Inflammatory macrophage (primary cell): ENCODE measurements at regions not wholly inside any gene's neighbourhood (a gene's known extent, or its start where the extent isn't known, plus 50 kb on each side); places are given as distances from the start of the nearest gene placed in this dataset.
"Not testable (repeated sequence)": the region's sequence is repeated elsewhere in the genome, so short reads cannot be mapped to it uniquely, and the experiment has no call there.

Experiments used
- DNase-seq, 2 donors: peaks; one replicate each; pipeline ENCODE4 v3.0.0-alpha.2; 2020 to 2022

DNA sequence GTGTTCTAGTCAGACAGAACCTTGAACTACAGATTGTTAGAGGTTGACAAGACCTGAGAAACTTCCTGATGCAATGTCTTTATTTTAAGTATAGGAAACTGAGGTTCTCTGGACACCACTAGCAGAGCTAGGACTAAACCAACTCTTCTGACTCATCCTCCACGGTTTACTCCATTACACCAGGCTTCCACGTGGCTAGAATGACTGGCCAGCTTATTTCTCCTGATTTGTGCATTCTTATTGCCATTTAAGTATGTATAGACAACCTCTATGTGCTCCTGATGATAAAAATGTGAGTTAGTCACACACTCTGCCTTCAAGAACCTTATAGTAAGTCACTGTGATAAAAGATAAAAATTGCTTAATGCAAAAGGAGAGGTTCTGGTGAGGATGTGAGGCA, 182.7 kb downstream of the MEX3B start:
- DNase-seq = no peak

DNA sequence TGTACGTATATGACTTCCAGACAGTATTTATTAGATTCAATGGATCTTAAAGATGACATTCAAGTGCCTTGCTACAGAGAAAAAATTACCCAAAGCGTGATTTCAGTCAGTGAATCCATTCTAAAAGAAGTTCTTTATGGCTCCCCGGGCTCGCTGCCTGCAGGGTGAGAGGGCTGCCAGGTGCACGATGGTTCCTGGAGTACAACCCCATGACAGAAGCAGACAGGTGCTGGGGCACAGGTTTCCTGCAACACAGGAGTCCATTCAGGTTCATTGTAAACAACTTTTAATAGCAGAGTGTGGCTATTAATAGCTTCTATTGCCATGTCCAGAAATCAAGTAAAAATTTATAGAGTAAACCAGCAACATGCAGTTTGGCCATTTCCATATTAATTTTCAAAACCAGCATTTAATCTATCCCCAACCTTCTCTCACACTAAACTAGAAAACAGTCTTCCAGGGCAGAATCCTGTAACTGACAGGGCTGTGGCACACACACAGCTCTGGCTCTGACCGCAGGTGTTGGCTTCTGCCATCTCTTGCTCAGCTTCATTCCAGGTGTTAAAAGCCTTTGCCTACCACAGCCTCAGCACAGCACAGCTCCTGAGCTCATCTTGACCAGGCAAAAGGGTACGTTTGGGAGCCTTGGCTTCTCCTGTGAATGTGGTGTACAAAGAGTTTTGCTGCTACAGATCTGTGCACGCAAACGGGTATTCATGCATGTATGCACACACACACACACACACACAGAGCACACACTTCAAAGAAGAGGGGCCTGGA, 185.9 kb downstream of the MEX3B start:
- DNase-seq = no peak

- DNase-seq = no peak
Measured at GRCh38 chr15:81858586-81858985, 187.2 kb downstream of the MEX3B start.

DNA sequence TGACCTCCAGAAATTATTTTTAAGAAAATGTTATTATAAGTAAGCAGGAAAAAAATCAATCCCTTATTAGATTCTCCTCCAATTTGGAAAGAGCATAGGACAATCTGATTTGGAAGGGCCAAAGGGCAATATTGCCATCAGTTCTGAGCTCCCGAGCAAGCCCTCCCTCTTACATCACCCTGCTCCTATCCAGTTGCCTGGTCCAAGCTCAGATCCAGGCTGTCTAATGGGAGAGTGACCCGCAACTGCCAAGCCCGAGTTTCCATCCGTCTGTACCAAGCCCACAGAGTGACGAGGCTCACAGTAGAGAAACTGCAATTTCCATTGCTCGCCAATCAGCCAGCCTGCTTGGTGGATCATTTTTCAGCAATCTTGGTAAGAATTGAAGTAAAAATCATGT, 187.7 kb downstream of the MEX3B start:
- no peak for DNase-seq

- DNase-seq = no peak
Measured at GRCh38 chr15:81856634-81857026, 189.2 kb downstream of the MEX3B start.

DNA sequence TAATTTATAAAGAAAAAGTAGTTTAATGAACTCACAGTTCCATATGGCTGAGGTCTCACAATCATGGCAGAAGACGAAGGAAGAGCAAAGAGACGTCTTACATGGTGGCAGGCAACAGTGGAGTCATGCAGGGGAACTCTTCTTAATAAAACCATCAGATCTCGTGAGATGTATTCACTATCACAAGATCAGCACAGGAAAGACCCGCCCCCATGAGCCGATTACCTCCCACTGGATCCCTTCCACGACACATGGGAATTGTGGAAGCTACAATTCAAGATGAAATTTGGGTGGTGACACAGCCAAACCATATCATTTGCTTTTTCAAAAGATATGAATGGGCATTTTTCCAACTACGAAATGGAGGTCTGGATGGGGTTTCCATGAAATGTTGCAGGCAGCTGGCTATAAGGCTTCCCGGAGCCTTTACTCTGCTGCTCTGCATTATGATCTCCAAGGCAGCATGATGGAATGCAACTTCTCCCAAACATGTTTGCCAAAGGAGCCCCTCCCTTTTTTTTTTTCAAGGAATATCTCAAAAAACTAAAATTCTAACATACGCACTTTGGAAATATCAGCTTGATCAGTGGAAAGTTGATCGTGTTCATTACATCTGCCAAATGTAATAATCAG, 189.7 kb downstream of the MEX3B start:
- no peak for DNase-seq

DNA sequence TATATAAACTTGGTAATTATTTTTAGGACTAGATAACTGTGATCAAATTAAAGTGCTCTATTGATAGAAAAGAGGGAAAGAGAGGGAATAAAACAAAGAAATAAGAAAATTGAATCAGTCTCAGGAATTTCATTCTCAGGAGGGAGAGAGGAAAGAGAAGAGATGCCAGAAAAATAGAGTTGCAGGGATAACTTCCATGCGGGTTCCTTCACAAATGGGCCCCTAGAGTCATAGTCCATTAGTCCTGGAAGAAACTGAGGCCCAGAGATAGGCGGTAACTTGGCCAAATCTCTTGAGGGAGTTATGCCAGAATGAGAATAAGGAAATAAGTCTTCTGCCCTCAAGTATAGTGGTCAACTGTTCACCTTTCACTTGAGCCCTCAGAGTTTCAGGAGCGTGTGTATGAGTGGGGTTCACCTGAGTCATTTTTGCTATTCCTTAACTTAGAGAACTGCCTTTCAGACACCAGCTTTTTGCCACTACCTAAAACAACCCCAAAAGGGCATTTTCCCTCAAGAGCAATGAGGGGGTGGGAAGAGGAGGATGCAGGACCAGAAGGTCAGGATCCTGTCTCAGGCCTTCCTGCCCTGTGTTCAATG, 192.6 kb downstream of the MEX3B start:
- no peak for DNase-seq

DNA sequence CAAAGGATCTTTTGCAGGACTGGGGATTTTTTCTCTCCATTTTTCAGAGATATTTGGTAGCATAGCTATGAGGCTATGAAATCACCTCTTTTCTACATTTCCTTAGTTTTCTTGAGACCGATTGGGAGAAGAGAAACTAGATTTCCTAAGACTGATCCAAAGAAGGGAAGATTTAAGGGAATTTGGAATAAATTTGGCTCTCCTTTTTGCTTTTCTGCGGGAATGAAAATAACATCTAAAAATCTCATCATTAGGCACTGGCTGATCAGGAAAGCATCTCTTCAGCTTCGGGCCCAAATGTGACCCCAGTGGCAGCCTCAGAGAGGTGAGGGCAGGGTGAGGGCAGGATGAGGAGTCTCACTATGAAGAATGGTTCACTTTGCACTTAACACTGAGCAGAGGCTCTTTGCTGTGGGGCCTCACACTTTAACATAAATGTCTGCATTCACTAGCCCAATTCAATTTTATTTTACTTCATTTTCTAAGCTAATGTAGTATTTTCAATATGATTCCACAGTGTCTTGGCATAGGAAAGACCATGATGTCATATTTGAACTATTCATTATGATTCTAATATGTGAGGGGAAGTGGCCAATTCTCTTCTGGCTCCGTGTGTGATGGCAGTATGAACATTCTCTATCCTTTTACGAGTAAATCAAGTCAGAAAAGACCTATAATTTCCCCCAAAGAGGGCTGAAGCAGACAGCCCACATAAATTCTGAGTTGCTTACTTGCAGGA, 193.2 kb downstream of the MEX3B start:
- no peak for DNase-seq

- DNase-seq = no peak
Measured at GRCh38 chr15:81851757-81852156, 194.1 kb downstream of the MEX3B start.

DNA sequence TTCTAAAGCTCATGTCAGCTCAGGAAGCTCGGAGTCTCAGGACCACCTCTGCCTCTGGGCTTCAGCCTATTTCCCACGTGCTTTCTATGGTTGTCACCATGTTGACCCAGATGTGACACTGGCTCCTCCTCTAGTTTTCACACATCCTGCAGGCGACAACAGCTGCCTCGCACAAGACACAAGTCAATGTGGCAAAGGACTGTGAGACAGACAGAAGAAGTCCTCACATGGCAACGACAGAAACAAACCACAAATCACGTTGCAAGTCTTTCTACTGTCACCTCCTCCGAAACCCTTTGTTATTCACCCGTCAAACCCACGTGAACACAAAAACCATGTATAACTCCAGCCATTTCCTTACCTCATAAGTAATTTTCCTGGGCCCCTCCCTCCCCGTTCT, 194.5 kb downstream of the MEX3B start:
- no peak for DNase-seq

DNA sequence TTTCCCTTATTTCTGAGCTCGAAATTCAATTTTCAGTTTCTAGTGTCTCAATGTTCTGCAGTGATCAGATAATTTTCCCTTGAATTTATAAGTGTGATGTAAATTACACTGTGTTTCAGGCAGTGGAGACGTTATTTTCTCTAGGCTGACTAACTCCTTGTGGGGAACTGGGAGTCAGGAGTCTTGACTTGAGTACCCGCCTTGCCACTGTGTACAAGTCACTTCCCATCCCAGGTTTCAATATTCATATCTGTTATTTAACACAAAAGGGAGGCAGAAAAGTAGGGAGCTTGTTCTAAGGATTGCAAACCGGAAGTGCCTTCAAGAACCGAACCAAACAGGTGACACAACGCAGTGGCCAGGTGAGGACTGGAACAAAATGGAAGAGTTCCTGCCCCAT, 196.5 kb downstream of the MEX3B start:
- no peak for DNase-seq

GRCh38 chr15:81848701-81849100, 197.1 kb downstream of the MEX3B start:
- DNase-seq = no peak

DNA sequence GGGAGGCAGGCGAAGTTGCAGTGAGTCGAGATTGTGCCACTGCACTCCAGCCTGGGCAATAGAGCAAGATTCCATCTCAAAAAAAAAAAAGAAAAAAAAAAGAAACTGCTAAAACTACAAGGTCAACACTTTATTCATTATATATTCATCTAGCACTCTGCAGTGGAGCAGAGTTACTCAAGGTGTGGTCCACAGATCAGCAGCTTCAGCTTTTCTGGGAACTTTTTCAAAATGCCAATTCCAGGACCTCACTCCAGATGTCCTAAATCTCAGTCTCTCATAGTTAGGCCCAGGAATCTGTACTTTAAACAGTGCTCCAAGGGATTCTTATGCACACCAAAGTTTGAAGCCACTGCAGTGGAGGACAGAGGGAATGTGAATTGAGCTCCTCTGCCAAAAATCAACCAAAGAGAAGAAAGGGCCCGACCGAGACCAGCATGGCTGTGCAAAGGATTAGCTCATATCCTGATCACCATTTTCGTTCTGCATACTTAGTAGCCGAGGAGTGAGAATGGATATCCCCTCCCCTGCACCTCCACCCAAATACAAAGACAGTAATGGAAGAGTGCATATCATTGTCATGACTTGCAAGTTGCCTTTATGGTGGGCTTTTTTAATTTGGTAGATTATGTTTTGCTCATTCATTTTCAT, 201.9 kb downstream of the MEX3B start:
- no peak for DNase-seq

- no peak for DNase-seq
Measured at GRCh38 chr15:81843226-81843625, 202.6 kb downstream of the MEX3B start.

DNA sequence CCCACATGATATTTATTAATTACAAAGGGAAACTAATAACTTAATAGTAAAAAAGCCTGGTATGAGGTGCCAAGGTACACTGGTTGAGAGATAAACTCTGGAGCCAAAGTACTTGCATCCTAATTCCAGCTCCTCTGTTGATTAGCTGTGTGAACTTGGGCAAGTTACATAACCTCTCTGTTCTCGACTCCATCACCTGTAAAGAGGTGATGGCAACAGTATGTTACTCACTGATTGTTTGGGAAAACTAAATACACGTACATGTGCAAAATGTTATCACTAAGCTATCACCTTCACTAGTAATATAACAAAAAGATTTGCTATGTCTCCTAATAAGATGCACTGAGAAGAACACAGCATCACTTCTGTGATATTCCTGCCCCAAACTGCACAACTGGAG, 206.4 kb downstream of the MEX3B start:
- DNase-seq = no peak

DNA sequence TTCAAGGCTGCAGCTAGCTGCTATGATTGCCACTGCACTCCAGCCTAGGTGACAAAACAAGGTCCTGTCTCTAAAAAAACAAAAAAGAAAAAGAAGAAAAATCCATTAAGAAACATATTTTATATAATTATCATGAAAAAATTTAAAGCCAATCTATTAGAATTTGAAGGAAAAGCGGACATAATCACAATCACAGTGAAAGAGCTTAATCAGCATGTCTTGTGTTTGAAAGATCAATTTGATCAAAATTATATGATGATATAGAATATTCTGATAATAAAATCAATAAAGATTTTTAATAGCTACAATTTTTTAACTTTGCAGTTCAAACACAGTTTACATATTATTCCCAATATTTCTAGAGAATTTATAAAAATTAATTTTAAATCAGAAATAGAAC, 210.1 kb downstream of the MEX3B start:
- no peak for DNase-seq

GRCh38 chr15:81830520-81830919, 215.3 kb downstream of the MEX3B start:
- DNase-seq = no peak

DNA sequence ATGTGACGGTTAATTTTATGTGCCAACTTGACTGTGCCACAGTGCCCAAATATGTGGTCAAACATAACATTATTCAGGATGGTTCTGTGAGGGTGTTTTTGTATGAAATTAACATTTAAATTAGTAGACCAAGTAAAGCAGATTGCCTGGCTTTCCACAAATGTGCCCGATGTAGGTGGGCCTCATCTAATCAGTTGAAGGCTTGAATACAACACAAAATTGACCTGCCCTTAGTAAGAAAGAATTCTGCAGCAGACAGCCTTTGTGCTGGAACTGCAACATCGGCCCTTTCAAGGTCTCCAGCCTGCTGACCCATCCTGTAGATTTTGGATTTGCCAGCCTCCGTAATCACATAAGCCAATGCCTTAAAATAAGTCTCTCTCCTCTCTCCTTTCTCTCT, 215.9 kb downstream of the MEX3B start:
- no peak for DNase-seq

DNA sequence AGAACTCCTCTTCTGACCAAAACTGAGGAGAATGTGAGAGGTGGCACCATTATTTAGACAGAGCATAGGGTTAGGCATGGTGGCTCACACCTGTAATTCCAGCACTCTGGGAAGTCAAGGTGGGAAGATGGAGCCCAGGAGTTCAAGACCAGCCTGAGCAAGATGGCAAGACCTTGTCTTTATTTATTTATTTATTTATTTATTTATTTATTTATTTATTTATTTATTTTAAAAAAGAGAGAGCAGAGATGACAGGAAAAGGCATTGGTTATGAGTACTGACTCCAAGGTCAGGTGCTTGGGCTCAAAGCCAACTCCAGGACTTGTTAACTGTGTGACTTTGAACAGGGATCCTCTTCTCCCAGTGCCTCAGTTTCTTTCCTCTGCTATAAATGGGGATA, 217.7 kb downstream of the MEX3B start:
- DNase-seq = no peak

- DNase-seq = no peak
Measured at GRCh38 chr15:81825136-81825535, 220.7 kb downstream of the MEX3B start.

GRCh38 chr15:81822587-81822986, 223.2 kb downstream of the MEX3B start:
- not testable (repeated sequence) for DNase-seq

- DNase-seq = no peak
Measured at GRCh38 chr15:81819924-81820635, 225.7 kb downstream of the MEX3B start.
